ENCODE measurements at regions not wholly inside any gene's neighbourhood (a gene's known extent, or its start where the extent isn't known, plus 50 kb on each side); places are given as distances from the start of the nearest gene placed in this dataset.

DNA sequence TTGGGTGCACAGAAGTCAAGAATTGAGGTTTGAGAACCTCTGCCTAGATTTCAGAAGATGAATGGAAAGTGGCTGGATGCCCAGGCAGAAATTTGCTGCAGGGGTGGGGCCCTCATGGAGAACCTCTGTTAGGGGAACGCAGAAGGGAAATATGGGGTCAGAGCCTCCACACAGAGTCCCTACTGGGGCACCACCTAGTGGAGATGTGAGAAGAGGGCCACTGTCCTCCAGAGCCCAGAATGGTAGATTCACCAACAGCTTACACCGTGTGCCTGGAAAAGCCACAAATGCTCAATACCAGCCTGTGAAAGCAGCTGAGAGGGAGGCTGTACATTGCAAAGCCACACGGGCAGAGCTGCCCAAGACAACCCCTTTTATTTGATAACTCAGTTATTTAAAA is 383.5 kb downstream of the TLE4 start:
- Histone ChIP-seq H3K4me1 (no peaks in the 10 kb centered on the region), H3K4me3 (no peak overlapping the region), H3K27ac (no peak overlapping the region), H3K36me3 (no peaks in the 10 kb centered on the region), H3K27me3 (no peaks in the 10 kb centered on the region), H3K9me3 (no peaks in the 10 kb centered on the region)
- DNase-seq (no peak), ATAC-seq (ENCODE audit: low FRiP score in 2 of 2) (no peak)
- no peak for TF ChIP-seq POLR2AphosphoS5 (IDR thresholded peaks at IDR 0.05)
- TF ChIP-seq, protein P1, sequence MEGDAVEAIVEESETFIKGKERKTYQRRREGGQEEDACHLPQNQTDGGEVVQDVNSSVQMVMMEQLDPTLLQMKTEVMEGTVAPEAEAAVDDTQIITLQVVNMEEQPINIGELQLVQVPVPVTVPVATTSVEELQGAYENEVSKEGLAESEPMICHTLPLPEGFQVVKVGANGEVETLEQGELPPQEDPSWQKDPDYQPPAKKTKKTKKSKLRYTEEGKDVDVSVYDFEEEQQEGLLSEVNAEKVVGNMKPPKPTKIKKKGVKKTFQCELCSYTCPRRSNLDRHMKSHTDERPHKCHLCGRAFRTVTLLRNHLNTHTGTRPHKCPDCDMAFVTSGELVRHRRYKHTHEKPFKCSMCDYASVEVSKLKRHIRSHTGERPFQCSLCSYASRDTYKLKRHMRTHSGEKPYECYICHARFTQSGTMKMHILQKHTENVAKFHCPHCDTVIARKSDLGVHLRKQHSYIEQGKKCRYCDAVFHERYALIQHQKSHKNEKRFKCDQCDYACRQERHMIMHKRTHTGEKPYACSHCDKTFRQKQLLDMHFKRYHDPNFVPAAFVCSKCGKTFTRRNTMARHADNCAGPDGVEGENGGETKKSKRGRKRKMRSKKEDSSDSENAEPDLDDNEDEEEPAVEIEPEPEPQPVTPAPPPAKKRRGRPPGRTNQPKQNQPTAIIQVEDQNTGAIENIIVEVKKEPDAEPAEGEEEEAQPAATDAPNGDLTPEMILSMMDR (IDR thresholded peaks at IDR 0.05) = peak in 3 of 6 experiments; percentile 20 to 27 (median 27)
- WGBS, 2 donors = 75 to 83% methylated on average over 3 of the region's 3 CpGs

- TF ChIP-seq, protein P1 (IDR thresholded peaks at IDR 0.05) = no peak
- no peak for ATAC-seq (ENCODE audit: low FRiP score in 2 of 2)
Observed at GRCh38 chr9:79953908-79954307, 382.1 kb downstream of the TLE4 start.

GRCh38 chr9:79952401-79952800 is 380.6 kb downstream of the TLE4 start:
- no peak for DNase-seq
- Histone ChIP-seq H3K27me3 (no peaks in the 10 kb centered on the region), H3K27ac (no peak overlapping the region), H3K36me3 (no peaks in the 10 kb centered on the region), H3K4me1 (no peaks in the 10 kb centered on the region), H3K9me3 (no peaks in the 10 kb centered on the region), H3K4me3 (no peak overlapping the region)
- TF ChIP-seq POLR2AphosphoS5 (IDR thresholded peaks at IDR 0.05) (no peak), POLR2A (IDR thresholded peaks at IDR 0.05) (no peak), EP300 (IDR thresholded peaks at IDR 0.05) (no peak)
- no peak for ATAC-seq (ENCODE audit: low FRiP score in 2 of 2)
- WGBS, 2 donors = 92 to 96% methylated on average over 2 of the region's 2 CpGs

More at GRCh38 chr9:79953908-79954307, 382.1 kb downstream of the TLE4 start:
- Histone ChIP-seq H3K4me1 (no peaks in the 10 kb centered on the region), H3K27me3 (no peaks in the 10 kb centered on the region), H3K9me3 (no peaks in the 10 kb centered on the region), H3K27ac (no peak overlapping the region), H3K4me3 (no peak overlapping the region), H3K36me3 (no peaks in the 10 kb centered on the region)
- no peak for DNase-seq

DNA sequence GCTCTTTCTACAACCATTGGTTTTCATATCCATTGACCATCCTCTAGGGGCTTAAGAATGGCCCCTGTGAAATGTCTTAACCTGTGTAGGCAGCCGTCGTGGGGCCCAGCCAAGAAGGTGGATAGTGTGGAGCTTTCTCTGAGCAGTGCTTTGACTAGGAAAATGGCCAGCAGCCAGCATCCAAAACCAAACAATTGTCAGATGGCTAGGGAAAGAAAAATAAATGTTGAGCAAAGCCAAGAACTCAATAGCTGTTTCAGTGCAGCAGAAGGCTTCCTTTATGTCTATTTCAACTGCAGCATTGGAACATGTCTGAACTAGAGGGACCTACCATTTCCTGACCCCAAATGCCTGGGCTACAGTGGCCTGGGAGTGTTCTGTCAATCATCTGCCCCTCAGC is 374.9 kb downstream of the TLE4 start:
- TF ChIP-seq POLR2A (IDR thresholded peaks at IDR 0.05) (no peak), EP300 (IDR thresholded peaks at IDR 0.05) (no peak)
- no peaks in the 10 kb centered on the region for H3K27me3 ChIP-seq
- no peaks in the 10 kb centered on the region for H3K4me1 ChIP-seq
- no peaks in the 10 kb centered on the region for H3K36me3 ChIP-seq
- DNase-seq = no peak
- no peak overlapping the region for H3K27ac ChIP-seq
- H3K9me3 ChIP-seq = no peaks in the 10 kb centered on the region
- no peak for ATAC-seq (ENCODE audit: low FRiP score in 2 of 2)
- no peak overlapping the region for H3K4me3 ChIP-seq
- WGBS, 2 donors = 46 to 79% methylated on average over 2 of the region's 2 CpGs

DNA sequence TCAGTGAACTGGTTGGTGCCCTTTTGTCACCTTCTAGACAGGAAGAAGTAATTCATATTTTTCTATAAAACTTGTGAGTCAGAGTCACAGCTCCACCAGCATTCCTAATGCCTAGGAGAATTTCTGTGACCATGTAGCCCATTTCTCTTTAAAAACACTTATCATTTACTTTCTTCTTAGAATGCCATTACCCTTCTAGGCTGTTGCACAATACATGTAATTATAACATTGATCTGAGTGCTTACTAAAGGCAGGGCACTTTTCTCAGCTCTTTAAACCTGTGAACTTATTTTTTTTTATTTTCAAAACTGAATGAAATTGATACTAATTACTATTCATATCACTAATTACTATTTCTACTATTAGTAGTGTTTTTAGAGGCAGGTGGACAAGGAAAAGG is 373.7 kb downstream of the TLE4 start:
- Histone ChIP-seq H3K4me1 (peaks cover 0 to 3% (median 0%) of the 10 kb centered on the region in 4 donors), H3K4me3 (no peak overlapping the region), H3K27ac (no peak overlapping the region), H3K36me3 (no peaks in the 10 kb centered on the region), H3K27me3 (no peaks in the 10 kb centered on the region), H3K9me3 (no peaks in the 10 kb centered on the region)
- ATAC-seq (ENCODE audit: low FRiP score in 2 of 2) (no peak), DNase-seq (no peak)
- TF ChIP-seq, protein P1 (IDR thresholded peaks at IDR 0.05) = no peak
- TF ChIP-seq POLR2AphosphoS5 (IDR thresholded peaks at IDR 0.05) = no peak
- no peak for TF ChIP-seq EP300 (IDR thresholded peaks at IDR 0.05)
- TF ChIP-seq POLR2A (IDR thresholded peaks at IDR 0.05) = no peak

DNA sequence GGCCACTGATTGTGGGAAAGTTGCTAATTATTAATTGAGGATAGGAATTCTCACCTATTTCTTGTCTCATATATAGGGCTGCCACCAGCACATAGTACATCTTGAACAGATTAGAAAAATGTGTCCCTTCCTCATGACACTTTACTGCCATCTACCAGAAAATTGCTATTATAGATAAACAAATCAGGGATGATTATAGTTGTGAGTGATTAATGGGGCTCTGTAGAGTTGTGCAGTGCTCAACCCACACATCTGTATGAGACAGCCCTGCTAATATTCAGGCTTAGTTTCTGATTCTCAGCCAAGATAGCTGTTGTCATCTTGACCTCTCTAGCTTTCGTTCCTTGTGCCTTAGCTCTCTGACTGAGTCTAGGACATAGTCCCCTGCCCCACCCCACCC is 373.3 kb downstream of the TLE4 start:
- no peak for DNase-seq
- 41 to 83% methylated on average over 1 of the region's 1 CpG for WGBS, 2 donors

More for the DNA sequence above, 373.3 kb downstream of the TLE4 start:
- Histone ChIP-seq H3K4me3 (no peak overlapping the region), H3K27ac (no peak overlapping the region), H3K4me1 (peaks cover 0 to 6% (median 0%) of the 10 kb centered on the region in 4 donors), H3K9me3 (no peaks in the 10 kb centered on the region), H3K36me3 (no peaks in the 10 kb centered on the region), H3K27me3 (no peaks in the 10 kb centered on the region)
- no peak for ATAC-seq (ENCODE audit: low FRiP score in 2 of 2)
- TF ChIP-seq, protein P1 (IDR thresholded peaks at IDR 0.05) = no peak
- TF ChIP-seq EP300 (IDR thresholded peaks at IDR 0.05) = no peak
- no peak for TF ChIP-seq POLR2AphosphoS5 (IDR thresholded peaks at IDR 0.05)
- TF ChIP-seq POLR2A (IDR thresholded peaks at IDR 0.05) = no peak

Measured in upper lobe of left lung (tissue), 6 donors.